A673 (cell line): ENCODE measurements at regions not wholly inside any gene's neighbourhood (a gene's known extent, or its start where the extent isn't known, plus 50 kb on each side); places are given as distances from the start of the nearest gene placed in this dataset.

Source experiments
- BruUV-seq: library from RNA; stranded (reverse); fragments of 400-500 nt; replicated peaks from 2 replicates; lab custom pipeline; 2021; lab: Mats Ljungman, UMichigan
- CTCF ChIA-PET: fragments of 300-600 bp; sonication (Branson Sonifier 250); formaldehyde crosslinking; loops from one replicate; lab custom pipeline; 2022; ENCODE audit warnings: antibody characterized with exemption; lab: Charles Lee
- POLR2A ChIA-PET: fragments of 300-600 bp; sonication (Branson Sonifier 250); formaldehyde crosslinking; loops from one replicate; lab custom pipeline; 2022; ENCODE audit warnings: antibody characterized with exemption; ENCODE audit not compliant: low non-redundant PET; lab: Charles Lee
- DNase-seq: peaks from one replicate; pipeline ENCODE4 v3.0.0-alpha.2; 2015; ENCODE audit warnings: low spot score
- H3K27ac ChIP-seq: fragments of 200-600 bp; sonication (generic); 2 replicates; pipeline ENCODE4 v1.5.1; 2016; ENCODE audit warnings: mixed run types, low read depth, mild to moderate bottlenecking, mixed read lengths, antibody characterized with exemption, low read length; ENCODE audit not compliant: poor library complexity, severe bottlenecking
- H3K27me3 ChIP-seq: fragments of 200-600 bp; sonication (generic); replicated peaks from 2 replicates; pipeline ENCODE4 v1.6.1; 2017; ENCODE audit warnings: mixed run types, low read depth, mild to moderate bottlenecking, mixed read lengths, antibody characterized with exemption, low read length; ENCODE audit not compliant: insufficient read depth, poor library complexity
- H3K36me3 ChIP-seq: fragments of 200-600 bp; sonication (generic); 2 replicates; pipeline ENCODE4 v1.6.1; 2016; ENCODE audit warnings: mixed run types, mild to moderate bottlenecking, mixed read lengths, antibody characterized with exemption, low read length; ENCODE audit not compliant: insufficient read depth, poor library complexity, severe bottlenecking
- H3K4me1 ChIP-seq: fragments of 200-600 bp; sonication (generic); 2 replicates; pipeline ENCODE4 v1.6.1; 2017; ENCODE audit warnings: mixed run types, mild to moderate bottlenecking, mixed read lengths, antibody characterized with exemption, low read length; ENCODE audit not compliant: insufficient read depth, poor library complexity, severe bottlenecking
- H3K4me3 ChIP-seq: fragments of 200-600 bp; sonication (generic); 2 replicates; pipeline ENCODE4 v1.5.1; 2016; ENCODE audit warnings: low read depth, mixed run types, mild to moderate bottlenecking, mixed read lengths, low read length; ENCODE audit not compliant: poor library complexity, severe bottlenecking
- H3K9me3 ChIP-seq: fragments of 200-600 bp; sonication (generic); 2 replicates; pipeline ENCODE4 v1.6.1; 2016; ENCODE audit warnings: mixed run types, low read depth, mild to moderate bottlenecking, mixed read lengths, antibody characterized with exemption, low read length; ENCODE audit not compliant: poor library complexity, severe bottlenecking
- CTCF ChIP-seq: fragments of 300-800, 200-600 bp; sonication (generic); conservative IDR thresholded peaks from 2 replicates; pipeline ENCODE4 v1.5.1; 2017; ENCODE audit warnings: low read depth, mild to moderate bottlenecking, antibody characterized with exemption, low read length, moderate library complexity, mixed read lengths
- EZH2 ChIP-seq: fragments of 200-600 bp; sonication (generic); IDR thresholded peaks from 2 replicates; pipeline ENCODE4 v1.6.1; 2017; ENCODE audit warnings: borderline replicate concordance, low read depth, mild to moderate bottlenecking, mixed read lengths, antibody characterized with exemption, low read length; ENCODE audit not compliant: poor library complexity, severe bottlenecking
- intact Hi-C: fragments of 100-400 bp; cut with micrococcal nuclease; formaldehyde crosslinking; loops from one replicate; pipeline ENCODE4 v1.10.0; 2022; ENCODE audit not compliant: unreplicated experiment

- POLR2A ChIA-PET, result no interaction called here
Observed at GRCh38 chr16:73186752-73187601, 139.0 kb upstream of the ZFHX3 start.

GRCh38 chr16:73185737-73186136 lies 137.8 kb upstream of the ZFHX3 start:
- Histone ChIP-seq H3K36me3 (no peaks in the 10 kb centered on the region), H3K27me3 (no peaks in the 10 kb centered on the region), H3K4me1 (no peaks in the 10 kb centered on the region), H3K9me3 (no peaks in the 10 kb centered on the region), H3K27ac (no peak overlapping the region), H3K4me3 (no peak overlapping the region)
- BruUV-seq, result no TSS peak
- intact Hi-C loops, result no loop called here
- no peak for DNase-seq
- CTCF ChIA-PET, result no interaction called here
- POLR2A ChIA-PET, result no interaction called here
- TF ChIP-seq CTCF (no peak), EZH2 (no peak)

More at GRCh38 chr16:73186752-73187601, 139.0 kb upstream of the ZFHX3 start:
- DNase-seq, result no peak
- Histone ChIP-seq H3K9me3 (no peaks in the 10 kb centered on the region), H3K27me3 (no peaks in the 10 kb centered on the region), H3K36me3 (no peaks in the 10 kb centered on the region), H3K27ac (no peak overlapping the region), H3K4me1 (no peaks in the 10 kb centered on the region), H3K4me3 (no peak overlapping the region)
- no TSS peak for BruUV-seq
- CTCF ChIA-PET, result interaction anchor here (0.7 kb wide), 1 partner anchor 10 kb away, joined by 4 read pairs; no protein-coding TSS in a partner anchor
- intact Hi-C loops, result no loop called here
- TF ChIP-seq CTCF, result no peak
- no peak for TF ChIP-seq EZH2

- ChIA-PET POLR2A (no interaction called here), CTCF (no interaction called here)
- no peaks in the 10 kb centered on the region for H3K4me1 ChIP-seq
- no peak for DNase-seq
- H3K4me3 ChIP-seq, result no peak overlapping the region
- no peak overlapping the region for H3K27ac ChIP-seq
- H3K27me3 ChIP-seq, result no peaks in the 10 kb centered on the region
- TF ChIP-seq EZH2 (no peak), CTCF (no peak)
- H3K9me3 ChIP-seq, result no peaks in the 10 kb centered on the region
- H3K36me3 ChIP-seq, result no peaks in the 10 kb centered on the region
- BruUV-seq, result no TSS peak
- intact Hi-C loops, result no loop called here
Observed at GRCh38 chr16:73183611-73184092, 135.7 kb upstream of the ZFHX3 start.
